ENCODE measurements at regions not wholly inside any gene's neighbourhood (a gene's known extent, or its start where the extent isn't known, plus 50 kb on each side); places are given as distances from the start of the nearest gene placed in this dataset.
"Not testable (repeated sequence)": the region's sequence is repeated elsewhere in the genome, so short reads cannot be mapped to it uniquely, and the experiment has no call there.

GRCh38 chr2:76008001-76008702 is 297.4 kb upstream of the GCFC2 start:
- no peak for DNase-seq (ENCODE audit: low spot score)

DNA sequence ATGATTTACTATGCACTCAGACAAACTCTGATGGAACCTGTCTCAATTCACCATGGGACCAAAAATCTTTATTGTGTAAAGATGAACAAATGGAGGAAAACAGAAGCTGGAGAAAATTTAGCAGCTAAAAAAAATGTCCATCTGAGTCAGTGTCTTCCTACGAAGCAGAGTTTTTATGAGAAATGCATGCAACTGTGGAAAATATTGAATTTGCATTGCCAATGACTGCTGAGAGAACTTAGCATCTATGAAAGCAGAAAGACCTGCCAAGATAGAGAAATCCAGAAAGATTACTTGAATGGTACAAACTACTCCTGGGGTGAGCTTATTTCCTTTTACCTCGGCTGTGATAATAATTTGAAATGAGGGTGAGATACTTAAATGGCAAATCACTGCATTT is 289.7 kb upstream of the GCFC2 start:
- no peak for DNase-seq (ENCODE audit: low spot score)

DNA sequence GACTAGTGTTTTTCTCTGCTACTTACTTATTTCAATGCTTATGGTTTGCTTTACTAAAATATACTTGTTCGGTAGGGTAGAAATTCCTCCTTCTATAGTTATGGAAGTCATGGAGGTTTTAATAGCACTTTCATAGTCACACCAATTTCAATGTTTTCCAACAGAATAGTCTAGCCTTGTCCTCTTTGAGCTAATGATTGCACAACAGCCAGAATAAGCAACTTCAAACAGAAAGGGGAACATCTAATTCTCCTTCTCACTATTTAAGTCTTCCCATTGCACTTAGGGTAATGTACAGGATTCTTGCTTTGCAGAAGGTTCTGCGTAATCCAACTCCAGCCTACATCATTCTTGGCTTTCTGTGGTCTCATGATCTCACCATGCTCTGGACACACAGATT is 287.7 kb upstream of the GCFC2 start:
- DNase-seq (ENCODE audit: low spot score), result no peak

DNA sequence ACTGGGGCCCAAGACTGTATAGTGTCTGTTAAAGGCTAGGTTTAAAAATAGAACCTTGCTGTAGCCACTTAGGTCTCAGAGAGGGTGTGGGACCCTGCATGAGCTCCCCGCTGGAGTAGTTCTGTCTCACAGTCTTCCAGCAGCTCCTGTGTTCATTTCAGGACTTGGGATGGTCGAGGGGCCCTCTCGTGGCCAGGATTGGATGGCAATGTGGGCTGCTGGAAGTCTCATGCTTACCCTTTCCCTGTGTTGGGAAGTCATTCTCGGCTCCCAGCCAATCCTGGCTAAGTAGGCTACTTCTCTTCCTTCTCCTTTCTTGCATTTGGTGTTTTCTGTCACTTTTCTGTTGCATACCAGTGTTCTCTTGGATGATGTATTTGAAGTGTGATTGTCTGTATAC is 284.0 kb upstream of the GCFC2 start:
- DNase-seq (ENCODE audit: low spot score), result no peak

- not testable (repeated sequence) for DNase-seq (ENCODE audit: low spot score)
These were observed 277.9 kb upstream of the GCFC2 start for GRCh38 chr2:75988622-75989021.

DNA sequence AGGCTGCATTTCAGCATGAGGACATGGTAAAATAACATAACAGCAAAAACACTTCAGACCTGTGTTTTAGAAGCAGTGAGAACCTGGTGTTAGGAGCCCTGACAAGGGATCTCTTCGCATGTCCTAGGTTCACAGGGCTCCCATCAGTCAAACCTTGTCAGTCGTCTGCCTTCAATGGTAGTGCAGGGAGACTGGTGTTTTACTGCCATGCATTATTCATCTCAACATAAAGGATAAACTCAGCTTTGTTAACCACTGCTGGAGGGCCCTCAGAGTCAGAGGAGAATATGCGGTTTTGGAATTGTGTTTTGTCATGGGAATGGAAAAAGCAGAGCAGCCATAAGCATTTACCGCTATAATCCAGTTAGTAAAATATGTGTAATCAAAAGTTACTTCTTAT is 275.9 kb upstream of the GCFC2 start:
- no peak for DNase-seq (ENCODE audit: low spot score)

- no peak for DNase-seq (ENCODE audit: low spot score)
These were observed 272.0 kb upstream of the GCFC2 start for GRCh38 chr2:75982719-75983118.

DNA sequence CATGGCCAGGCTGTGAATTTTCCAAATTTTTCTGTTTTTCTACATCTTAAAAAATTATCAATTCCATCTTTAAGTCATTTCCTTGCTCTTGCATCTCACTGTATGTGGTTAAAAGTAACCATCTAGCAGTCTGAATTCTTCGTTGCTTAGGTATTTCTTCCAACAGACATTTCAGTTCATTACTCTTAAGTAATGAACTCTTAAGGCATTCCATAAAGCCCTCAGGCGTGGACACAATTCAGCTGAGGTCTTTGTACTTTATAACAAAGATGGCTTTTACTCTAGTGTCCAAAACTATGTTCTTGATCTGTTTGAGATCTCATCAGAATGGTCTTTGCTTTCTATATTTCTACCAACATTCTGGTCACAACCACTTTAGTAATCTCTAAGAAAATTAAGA is 253.9 kb upstream of the GCFC2 start:
- DNase-seq (ENCODE audit: low spot score), result no peak

DNA sequence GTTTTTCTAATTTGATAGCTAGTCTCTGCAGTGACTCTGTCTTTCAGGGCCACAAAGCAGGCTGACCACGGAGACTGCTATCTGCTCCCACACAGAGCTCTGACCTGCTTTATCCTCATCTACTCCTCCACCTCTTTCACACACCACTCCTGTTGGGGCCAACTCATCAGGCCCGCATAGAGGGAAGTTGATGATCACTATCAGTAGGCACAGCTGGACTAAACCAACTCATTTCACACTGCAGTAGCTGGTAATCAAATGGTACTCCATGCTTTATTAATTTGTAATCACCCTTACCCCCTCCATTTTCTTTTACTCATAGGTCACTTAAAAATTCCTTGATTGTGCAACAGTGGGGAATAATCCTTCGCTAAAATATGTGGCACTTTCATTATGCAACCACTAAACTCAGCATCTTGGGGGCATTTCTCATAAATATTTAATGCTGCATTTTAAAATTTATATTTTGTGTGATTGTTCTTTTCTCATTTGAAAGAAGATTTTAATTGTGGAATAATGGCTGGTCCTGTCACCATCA is 249.8 kb upstream of the GCFC2 start:
- DNase-seq (ENCODE audit: low spot score), result no peak

DNA sequence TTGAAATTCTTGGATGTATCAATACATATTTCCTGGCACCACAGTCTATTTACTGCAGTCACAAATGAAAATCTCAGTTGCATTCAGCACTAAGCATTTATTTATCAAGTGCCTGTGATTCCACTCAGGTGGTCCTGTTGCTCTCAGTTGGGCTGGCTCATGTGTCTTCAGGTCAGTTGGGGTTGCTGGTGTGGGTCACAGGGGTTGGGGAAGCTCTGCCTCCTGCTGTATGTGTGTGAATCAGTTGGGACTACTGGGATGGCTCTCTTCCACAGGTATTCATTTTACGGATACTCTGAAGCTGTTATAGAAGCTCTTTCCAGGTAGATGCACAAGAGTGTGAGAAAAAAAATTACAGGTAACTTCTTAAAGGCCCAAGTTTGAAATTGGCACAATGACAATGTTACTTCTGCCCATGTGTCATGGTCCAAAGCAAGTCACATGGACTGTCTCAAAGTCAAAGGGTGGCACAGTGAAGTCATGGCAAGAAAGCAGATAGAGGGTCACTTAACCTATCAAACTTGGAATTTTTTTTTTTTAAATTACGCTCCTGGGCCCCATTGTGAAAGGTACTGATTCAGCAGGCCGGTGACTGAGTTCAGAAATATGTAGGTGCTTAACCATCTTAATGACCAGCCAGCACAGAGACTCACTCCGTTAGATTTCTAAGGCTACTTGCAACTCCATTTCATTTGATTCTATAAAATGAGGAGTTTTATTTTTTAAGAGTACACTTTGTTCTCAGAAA is 249.2 kb upstream of the GCFC2 start:
- no peak for DNase-seq (ENCODE audit: low spot score)

- DNase-seq (ENCODE audit: low spot score), result no peak
These were observed 244.0 kb upstream of the GCFC2 start for GRCh38 chr2:75954761-75955160.

DNA sequence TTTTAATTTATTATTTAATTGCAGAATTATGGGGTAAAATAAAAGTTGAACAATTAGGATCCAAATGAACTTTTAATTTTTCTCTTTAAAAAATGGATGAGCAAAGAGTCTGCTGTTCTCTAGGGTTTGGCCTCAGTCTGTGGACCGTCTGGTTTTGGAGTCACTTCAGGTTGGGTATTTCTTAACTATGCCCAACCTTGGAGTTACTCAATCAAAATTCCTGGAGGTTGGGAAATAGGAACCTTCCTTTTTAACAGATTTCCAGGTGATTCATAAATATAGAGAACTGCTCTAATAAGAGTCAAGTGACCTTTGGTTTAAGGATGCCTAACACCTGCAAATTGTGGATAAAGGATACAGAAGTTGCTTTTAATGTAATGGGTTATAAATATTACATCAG is 241.5 kb upstream of the GCFC2 start:
- no peak for DNase-seq (ENCODE audit: low spot score)

DNA sequence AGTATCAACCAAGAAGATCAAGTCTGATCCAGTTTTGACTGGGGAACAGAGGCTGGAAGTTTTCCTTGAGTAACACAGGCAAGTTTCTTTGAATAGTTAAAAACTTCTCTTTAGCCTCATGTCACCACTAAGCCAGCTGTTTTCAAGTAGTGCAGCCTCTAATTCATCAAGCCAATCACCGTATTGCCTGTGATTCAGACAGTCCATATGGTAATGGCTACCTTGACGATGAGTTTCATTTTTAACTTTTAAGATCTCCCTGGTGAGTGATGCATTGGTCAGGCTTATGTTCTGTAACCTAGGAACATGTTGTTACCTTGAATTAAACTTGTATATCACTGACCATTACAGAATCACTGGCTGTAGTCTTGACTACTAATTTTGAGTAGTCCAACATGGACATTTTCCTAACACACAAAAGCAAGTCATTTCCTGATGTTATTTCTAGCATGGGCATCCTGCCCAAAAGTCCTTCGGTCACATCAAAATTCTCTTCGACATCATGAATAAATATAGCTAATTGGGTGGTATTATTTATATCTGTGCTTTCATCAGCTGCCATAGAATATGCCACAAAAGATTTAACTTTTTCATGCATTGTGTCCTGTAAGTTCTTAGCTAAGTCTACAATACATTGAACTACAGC is 238.8 kb upstream of the GCFC2 start:
- DNase-seq (ENCODE audit: low spot score), result no peak

DNA sequence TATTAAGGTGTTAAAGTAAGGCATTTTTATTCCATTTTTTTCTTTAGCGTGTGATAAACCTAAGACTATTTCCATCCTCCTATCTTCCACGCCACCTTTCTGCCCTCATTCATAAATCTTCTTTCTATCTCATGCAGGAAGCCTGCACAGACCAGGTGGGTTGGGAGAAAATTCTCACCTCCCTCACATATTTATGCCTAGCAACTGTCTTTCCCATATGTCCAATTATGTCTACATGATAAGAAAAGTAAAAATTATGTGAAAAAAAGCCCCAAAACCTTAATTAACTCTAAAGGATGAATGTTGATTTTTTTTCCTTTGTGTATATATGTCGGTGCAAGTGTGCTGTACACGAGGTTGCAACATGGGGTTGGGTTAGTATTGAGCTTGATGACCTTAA is 225.6 kb upstream of the GCFC2 start:
- DNase-seq (ENCODE audit: low spot score), result no peak

- DNase-seq (ENCODE audit: low spot score), result no peak
These were observed 222.3 kb upstream of the GCFC2 start for GRCh38 chr2:75932996-75933395.

DNA sequence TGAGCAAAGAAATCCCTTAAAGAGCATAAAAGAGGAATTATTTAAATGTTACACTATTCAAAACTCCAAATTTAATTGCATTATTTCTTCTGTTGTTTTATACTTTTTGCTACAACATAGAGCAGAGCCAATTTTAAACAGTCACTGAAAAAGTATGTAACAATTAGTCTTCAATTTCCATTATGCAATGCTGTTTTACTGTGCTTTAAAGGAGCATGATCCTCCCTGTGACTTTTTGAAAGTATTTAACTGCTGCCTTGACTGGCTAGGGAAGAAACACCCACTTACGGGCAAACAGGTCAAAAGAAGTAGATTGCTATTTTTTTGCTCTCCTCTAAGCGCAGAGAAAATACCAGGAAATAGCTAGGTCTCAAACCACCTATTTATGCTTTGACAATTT is 217.4 kb upstream of the GCFC2 start:
- DNase-seq (ENCODE audit: low spot score), result no peak

GRCh38 chr2:75925331-75926024 is 214.8 kb upstream of the GCFC2 start:
- DNase-seq (ENCODE audit: low spot score), result no peak

GRCh38 chr2:75922191-75922590 is 211.5 kb upstream of the GCFC2 start:
- DNase-seq (ENCODE audit: low spot score), result no peak

DNA sequence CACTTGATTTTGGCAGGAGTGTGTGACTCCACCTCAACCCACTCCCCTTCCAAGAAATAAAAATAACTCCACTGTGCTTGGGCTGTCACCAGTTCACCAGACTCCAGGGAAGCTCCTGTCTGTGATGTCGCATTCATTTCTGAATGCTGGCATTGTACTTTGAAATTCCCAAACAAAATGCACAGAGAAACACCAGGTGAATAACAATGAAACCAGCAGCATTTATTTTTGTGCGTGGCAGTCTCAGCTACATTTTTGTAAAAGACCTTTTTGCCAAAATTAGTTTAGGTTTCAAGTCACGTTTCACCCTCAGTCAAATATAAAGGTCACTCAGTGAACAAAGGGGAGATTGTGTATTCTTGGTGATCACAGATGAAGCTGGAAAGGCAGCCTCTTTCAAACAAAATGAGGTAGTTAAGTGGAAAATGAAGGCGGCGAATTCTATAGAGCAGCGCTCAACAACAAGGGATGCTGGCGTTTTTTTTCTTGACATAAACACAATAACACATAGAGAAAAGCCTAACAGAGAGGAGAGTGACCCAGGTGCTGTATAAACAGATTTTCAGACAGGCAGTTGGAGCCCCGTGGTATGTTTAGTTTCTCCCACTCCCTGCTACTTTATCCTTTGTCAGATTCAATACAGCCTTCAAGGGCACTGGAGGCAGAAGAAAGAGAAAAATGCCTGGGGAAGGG is 210.3 kb upstream of the GCFC2 start:
- no peak for DNase-seq (ENCODE audit: low spot score)

DNA sequence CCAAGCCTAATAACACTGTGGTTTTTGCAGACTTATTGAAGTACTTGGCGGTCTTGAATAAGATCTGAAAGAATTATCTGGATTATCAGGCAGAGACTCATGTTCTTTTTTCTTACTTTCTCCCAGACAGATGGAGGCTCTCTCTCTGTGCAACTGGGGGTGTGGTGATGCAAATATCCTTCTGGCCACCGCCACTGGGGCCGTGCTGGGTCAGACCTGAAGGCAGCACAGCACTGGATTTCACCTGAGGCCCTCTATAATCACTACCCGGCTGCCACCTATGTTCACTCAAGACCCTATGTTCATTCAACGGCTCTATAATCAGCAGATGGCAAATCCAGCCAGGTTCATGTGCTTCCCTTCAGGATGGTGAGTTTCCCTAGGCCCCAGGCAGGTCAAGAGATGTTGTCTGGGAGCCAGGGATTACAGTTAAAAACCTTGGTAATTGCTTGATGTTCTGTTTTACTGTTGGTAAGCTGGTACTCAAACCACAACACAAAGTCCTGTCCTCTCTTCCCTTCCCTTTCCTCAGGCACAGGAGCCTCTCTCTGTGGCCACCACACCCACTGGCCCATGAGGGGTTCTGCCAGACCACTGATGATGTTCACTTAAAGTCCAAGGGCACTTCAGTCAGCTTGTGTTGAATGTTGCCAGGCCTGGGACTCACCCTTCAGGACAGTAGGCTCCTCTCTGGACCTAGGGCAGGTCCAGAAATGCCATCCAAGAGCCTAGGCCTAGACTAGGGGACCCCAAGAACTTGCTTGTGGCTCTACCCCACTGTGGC is 205.3 kb upstream of the GCFC2 start:
- DNase-seq (ENCODE audit: low spot score), result no peak

- no peak for DNase-seq (ENCODE audit: low spot score)
These were observed 186.2 kb upstream of the GCFC2 start for GRCh38 chr2:75896779-75897366.

All from GM03348 (cell line).